GM21360 (cell line): ENCODE measurements at regions not wholly inside any gene's neighbourhood (a gene's known extent, or its start where the extent isn't known, plus 50 kb on each side); places are given as distances from the start of the nearest gene placed in this dataset.

Experiments
- ATAC-seq: cut with Tn5 transposase; IDR thresholded peaks from one replicate; pipeline ENCODE4 v1.9.1; 2021; ENCODE audit warnings: mild to moderate bottlenecking, moderate library complexity; ENCODE audit not compliant: unreplicated experiment

DNA sequence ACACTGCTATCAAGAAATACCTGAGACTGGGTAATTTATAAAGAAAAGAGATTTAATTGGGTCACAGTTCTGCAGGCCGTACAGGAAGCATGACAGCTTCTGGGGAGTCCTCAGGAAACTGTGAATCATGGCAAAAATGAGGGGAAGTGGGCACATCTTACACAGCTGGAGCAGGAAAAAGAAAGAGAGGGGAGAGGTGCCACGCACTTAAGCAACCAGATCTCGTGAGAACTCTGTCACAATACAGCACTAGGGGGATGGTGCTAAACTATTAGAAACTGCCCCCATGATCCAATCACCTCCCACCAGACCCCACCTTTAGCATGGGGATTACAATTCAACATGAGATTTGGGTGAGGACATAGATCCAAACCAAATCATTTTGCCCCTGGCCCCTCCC, 105.5 kb upstream of the CPLX2 start:
- no peak for ATAC-seq

DNA sequence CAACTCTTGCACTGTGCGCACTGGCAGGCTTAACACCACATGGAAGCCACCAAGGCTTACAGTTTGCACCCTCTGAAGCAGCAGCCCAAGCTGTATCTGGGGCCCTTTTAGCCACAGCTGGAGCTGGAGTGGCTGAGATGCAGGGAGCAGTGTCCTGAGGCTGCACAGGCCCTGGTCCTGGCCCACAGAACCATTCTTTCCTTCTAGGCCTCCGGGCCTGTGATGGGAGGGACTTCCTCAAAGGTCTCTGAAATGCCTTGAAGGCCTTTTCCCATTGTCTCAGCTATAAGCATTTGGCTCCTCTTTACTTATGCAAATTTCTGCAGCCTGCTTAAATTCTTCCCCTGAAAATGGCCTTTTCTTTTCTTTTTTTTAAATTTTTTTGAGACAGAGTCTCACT, 104.4 kb upstream of the CPLX2 start:
- no peak for ATAC-seq

DNA sequence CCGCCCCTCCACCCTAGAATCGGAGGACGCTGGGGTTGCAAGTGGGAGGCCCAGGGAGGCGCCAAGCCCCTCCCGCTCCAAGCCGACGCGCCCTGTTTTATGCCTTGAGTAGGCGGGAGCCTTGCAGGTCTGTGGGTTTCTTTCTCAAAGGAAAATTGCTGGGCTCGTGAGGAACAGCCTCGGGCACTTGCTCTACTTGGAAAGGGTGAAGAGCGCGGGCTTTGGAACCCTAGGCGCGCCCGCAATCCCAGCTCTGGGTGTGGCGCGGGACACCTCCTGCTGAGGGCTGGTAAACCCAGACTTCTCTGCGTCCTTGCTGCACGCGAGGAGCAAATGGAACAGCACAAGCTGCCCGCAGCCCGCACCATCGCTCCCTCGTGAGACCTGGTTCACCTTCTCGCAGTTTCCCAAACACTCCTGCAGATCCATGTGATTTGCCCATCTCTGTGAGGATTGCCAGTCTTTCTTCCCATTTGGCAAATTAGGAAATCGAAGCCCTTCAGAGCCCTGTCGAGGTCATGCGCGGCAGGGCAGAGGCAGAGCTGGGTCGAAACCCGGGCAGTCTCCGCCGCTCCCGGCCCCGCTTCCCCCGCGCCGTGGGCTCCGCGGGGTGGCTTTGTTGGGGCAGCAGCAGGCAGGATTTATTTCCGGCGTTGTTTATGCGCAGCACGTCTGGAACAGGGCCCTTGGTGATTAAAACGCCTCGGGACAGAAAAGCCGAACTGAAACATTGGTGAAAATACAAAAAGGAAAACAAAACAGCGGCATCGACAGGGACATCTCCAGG, 98.4 kb upstream of the CPLX2 start:
- ATAC-seq, result no peak

DNA sequence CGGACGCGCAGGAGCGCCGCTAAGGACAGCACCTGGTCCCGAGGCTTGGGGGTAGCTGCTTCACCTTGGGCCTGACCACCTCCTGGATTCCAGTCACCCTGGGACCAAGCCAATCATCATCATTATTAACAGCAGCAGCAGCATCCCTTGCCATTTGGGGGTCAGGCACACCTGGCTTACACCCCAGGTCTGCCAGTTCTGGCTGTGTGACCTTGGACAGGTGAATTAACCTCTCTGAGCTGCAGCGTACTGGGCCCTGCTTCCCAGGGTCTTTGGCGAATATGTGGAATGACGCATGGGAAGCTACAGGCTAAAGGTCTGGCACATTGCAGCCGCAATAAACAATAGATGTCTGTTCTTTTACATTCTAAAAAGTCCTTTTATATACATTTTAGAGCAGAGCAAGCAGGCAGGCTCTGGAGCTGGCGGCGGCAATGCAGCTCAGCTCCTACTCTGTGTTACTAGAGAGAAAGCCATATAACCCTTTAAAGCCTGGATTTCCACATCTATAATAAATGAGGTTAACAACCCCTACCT, 97.8 kb upstream of the CPLX2 start:
- ATAC-seq, result no peak

DNA sequence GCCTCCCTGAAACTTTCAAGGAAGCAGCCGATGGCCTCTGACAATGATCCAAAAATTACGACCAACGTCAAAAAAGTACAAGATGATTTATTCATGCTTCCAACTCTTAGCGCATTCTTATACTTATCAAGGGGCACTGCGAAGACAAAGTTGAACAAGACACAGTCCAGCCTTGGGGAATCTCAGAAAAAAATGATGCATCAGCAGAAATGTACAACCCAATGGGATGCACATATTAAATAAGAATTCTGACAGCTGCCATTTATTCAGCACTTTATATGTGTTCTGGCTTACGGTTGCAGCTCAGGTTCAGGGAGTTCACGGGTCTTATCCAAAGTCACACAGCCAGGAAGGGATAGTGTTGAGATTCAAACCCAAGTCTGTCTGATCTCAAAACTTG, 96.0 kb upstream of the CPLX2 start:
- no peak for ATAC-seq

DNA sequence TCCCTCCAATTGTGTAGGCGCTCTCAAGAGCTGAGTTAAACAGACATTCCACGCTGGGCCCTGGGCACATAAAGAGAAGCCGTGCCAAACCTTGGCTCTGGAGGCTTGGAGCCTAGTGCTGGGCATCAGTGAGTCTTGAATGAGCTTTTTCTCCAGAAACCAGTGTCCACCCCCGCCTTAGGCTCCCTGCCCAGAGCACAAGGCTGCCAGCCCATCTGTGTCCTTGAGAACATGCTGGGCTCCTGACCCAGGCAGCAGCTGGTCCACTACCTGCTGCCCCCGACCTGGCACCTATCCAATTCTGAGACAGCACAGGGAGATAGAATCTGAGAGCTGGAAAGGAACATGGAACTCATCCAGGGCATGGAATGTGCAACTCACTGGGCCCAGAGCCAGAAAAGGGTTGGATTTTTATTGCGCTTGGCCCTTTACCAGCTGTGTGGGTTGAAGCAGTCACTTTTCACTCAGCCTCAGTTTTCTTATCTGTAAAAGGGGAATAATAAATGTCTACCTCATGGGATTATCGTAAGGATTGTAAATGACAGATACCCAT, 92.4 kb upstream of the CPLX2 start:
- no peak for ATAC-seq

DNA sequence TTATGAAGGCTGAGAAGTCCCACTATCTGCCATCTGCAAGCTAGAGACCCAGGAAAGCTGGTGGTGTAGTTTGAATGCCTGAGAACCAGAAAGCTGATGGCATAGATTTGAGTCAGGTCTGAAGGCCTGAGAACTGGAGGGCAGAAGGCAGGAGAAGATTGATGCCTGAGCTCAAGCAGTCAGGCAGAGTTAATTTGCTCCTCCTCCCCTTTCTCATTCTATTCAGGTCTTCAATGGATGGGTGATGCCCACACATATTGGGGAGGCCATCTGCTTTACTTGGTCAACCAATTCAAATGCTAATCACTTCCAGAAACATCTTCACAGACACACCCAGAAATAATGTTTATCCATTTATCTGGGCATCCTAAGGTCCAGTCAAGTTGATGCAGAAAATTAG, 87.6 kb upstream of the CPLX2 start:
- no peak for ATAC-seq

DNA sequence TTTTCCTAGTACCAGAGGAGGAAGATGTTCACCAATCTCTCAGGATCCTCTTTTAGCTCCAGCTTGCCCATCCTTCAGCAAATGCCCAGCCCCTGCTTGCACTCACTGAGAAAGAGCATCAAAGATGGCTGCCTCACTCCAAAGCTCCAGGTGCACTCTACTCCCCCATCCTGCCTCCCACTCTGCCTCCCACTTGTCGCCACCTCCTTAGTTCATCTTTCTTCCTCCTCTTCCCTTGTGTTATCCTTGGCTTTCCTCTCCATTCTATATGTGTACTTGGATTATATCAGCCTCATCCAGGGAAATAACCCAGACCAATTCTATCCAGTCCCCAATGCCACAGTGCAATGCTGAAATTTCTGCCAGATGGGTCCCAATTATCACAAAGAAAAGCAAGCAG, 87.1 kb upstream of the CPLX2 start:
- ATAC-seq, result no peak

DNA sequence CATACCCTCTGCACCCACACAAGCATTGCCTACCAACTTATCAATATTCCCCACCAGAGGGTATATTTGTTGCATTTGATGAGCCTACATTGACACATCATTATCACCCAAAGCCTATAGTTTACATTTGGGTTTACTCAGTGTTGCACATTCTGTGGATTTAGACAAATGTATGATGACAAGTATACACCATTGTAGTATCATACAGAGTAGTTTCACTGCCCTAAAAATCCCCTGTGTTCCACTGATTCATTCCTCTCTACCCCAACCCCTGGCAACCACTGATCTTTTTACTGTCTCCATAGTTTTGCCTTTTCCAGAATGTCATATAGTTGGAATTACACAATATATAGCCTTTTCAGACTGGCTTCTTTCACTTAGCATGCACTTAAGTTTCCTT, 85.7 kb upstream of the CPLX2 start:
- no peak for ATAC-seq

DNA sequence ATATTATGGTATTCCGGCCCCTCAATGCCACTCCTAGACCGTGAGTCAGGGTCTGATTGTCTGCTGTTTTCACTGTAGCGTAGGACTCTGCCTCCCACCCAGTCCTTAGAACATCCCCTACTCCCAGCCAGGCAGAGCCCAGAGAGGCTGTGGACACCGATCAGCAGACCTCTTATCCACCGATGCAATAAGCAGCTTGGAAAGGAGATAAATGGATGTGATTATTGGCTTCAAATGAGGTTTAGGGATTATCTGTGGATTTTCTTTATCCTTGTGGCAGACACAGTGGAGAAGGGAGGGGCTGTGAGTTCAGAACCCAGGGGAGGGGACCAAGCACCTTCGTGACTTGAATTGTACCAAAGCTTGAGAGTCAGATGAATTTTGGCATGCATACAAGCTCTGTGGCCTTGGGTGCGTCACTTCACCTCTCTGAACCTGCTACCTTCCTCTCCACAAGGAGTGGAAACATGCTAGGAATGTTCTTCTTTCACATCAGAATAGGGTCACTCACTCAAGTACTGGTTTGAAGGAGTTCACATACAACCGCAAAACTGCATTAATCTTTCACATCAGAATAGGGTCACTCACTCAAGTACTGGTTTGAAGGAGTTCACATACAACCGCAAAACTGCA, 83.1 kb upstream of the CPLX2 start:
- no peak for ATAC-seq

DNA sequence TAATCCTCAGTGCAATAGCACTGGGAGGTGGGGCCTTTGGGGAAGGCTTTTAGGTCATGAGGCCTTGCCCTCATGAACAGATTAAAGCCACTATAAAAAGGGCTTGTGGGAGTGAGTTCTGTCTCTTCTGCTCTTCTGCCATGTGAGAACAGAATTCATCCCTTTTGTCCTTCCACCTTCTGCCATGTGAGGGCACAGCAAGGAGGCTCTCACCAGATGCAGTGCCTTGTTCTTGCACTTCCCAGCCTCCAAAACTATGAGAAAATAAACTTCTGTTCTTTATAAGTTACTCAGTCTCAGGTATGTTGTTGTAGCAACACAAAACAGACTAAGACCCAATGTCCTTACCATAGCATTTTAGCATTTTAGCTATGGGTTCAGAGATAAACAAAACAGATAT, 81.7 kb upstream of the CPLX2 start:
- ATAC-seq, result no peak

DNA sequence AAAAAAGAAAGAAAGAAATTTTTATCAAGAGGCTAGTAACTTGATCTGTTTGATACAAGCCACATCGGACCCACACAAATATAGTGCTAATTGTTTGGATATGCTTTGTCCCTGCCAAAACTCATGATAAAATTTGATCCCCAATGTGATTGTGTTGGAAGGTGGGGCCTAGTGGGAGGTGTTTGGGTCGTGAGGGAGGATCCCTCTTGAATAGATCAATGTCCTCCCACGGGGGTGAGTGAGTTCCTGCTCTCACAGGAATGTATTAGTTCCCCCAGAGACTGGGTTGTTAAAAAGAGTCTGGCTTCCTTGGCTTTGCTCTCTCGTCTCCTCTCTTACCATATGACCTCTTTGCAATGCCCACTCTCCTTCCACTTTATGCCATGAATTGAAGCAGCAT, 80.6 kb upstream of the CPLX2 start:
- ATAC-seq, result no peak

DNA sequence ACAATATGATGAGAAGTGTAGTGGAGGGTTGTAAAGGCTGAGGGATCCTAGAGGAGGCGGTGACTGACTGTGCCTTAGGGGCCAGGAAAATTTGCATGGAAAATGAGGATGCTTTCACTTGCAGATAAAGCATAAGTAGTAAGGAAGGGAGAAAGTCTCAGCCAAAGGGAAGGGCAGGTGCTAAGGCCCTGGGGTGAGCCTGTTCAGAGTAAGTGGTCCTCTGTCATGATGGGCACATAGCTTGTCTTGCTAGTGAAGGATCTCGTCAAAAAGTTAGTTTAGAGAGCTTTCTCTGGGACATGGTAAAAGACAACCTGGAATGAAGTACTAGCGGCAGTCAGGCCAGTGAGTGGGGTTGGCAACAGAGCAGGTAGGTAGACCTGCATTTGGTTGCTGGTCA, 75.4 kb upstream of the CPLX2 start:
- no peak for ATAC-seq

DNA sequence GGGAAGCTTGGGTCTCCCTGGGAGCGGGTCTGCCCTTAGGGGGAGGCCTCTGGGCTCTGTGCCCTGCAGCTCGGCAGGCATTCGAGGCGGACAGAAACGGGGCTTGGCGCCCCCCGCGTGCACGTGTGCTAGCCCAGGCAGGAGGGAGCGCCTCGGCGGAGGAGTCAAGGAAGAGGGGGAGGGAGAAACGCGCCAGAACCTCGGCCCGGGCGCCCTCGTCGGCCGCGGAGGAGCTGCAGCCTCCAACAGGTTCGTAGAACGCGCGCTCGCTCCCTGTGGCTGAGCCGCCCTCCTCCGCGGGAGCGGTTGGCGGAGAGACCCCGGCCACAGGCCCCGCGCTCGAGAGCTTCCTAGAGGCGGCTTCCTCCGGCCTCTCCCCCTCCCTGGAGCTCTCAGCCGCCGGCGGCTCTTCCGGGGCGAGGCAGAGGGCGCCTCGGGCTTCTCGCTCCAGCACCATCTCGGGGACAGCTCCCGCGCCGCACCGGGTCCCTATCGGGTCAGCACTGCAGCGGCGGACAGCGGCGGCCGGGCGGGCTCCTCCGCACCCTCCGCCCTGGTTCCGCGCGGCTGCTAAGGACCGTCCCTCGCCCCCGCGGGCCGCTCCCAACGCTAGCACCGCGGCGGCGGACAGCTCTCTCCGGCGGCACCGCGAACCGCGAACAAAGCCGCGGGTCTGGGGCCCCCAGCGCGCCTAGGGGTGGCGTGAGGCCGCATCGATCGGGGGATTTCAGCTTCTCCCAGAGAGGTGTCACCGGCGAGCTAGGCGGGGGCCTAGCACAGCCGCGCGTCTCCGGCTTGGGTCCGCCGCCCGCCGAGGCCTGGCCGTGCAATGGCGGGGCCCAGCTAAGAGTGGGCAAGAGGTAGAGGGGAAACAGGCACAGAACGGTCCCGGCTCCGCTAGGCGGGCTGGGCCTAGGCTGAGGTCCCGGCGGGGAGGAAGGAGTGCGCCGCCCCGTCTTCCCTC, 74.6 kb upstream of the CPLX2 start:
- ATAC-seq, result peak; percentile 63

DNA sequence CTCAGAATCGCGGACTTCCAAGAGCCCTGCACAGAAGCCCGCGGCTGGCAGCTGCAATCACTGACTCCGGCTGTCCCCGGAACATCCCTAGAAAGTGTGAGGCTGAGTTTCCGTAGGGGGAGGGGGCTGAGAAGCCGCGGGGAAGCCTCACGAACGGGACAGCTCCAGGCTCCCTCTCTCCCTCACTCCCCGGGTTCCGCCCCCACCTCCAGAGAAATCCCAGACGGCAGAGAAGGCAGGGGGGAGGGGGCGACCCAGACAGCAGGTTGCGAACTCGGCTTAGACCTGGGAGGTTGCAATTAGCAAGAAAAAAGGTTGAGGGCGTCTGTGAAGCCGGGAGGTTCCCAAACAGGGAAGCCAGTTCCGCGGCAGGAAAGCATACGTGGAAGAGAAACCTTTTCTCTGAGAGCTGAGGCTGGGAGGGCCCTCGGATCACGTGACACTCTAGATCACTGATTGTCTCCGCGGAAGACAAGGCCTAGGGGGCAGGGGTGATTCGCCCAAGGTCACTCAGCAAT, 73.8 kb upstream of the CPLX2 start:
- no peak for ATAC-seq

DNA sequence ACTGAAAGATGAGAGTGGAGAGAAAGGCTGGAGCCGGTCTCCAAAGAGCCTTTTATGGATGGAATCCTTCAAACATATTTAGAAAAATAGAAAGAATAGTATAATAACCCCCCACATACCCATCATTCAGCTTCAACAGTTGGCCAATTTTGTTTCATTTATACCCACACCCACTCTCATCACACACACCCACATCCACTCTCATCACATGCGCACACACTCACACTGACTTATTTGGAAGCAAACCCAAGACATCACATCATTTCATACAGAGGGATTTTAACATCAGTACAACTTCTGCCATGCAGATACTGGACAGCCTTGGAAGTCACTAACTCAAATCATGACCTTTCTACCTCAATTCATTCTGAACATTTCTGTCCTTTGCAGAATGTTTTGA, 72.8 kb upstream of the CPLX2 start:
- ATAC-seq, result no peak

DNA sequence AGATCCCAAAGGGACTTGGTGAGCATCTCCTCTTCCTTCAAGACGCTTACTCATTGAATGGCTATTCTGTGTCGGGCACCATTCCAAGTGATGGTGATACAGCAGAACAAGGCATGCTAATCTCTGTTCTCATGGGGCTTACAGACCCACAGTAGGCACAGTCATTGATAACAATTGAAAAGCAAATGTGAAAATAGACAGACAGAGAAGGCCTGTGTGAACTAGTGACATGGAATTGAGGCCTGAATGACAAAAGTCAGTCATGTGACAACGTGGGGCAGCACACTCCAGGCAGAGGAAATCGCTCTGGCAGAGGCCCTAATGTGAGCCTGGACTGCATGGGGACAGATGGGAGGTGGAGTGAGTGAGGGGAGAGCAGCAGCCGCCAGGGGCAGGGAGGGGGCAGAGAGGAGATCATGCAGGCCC, 70.7 kb upstream of the CPLX2 start:
- no peak for ATAC-seq

DNA sequence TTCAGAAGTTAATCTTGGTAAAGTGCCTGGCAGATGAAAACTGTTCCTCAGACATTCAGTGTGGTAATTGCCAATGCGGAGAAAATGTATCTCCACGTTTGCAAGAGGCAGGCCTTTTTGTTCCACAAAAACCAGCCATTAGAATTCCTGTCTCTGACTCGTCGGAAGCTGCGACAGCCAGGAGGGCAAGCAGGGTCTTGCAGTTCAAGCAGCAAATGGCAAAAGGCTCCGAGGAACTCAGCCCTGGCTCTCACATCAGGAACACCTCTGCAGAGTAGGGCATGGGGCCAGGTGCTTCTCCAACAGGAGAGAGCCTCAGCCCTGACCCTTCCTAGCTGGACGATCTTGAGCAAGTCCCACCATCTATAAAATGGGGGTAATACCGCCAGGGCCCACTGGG, 69.0 kb upstream of the CPLX2 start:
- no peak for ATAC-seq

DNA sequence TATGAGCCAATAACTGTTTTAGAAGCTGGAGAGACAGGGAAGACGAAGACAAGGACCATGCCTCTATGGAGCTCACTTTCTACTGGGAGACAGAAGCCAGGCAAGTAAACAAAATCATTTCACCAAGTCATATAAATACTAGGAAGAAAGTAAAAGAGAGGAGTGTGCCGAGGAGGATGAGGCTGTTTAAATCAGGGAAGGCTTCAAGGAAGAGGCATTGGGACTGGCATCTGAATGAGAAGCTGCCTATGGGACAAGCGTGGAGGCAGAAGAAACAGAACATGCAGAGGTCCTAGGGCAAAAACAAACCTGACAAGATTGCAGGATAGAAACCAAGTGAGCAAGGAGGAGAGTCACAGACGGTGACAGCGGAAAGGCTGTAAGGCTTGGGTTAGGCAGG, 68.1 kb upstream of the CPLX2 start:
- ATAC-seq, result no peak

DNA sequence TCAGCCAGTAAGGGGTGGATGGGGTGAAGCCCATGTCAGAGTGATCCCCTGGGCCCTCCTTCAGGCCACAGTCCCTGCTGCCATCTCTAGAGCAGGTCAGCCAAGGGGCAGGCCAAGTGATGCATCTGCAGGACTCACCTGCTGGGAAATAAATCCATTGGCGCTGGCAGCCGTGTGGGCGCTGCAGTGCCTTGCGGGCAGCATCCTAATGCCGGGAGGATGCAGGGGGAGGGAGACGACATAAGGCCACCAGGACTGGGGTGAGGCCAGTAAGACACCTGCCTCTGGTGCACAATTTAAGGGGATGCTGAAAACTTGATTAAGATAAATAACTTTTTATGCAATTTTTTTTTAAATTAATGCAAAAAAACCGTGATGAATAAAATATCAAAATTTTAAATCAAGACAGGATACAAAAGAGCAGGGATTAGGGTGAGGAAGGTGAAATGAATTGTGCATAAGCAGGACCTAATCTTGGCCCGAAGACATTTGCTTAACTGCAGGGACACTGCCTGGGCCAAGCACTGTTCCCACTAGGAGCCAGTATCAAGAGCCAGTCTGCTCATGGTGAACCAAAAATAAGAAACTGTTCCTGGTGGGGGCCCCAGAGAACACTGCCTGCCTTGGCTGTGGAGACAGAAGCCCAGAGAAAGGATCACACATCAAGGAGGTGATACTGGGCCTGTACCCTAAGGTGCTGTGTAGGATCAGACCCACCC, 67.5 kb upstream of the CPLX2 start:
- no peak for ATAC-seq
